Cardiac muscle cell (in vitro differentiated cells and primary cell): ENCODE measurements at regions not wholly inside any gene's neighbourhood (a gene's known extent, or its start where the extent isn't known, plus 50 kb on each side); places are given as distances from the start of the nearest gene placed in this dataset.
"Not testable (repeated sequence)": the region's sequence is repeated elsewhere in the genome, so short reads cannot be mapped to it uniquely, and the experiment has no call there.

Source experiments
- DNase-seq, 2 donors: peaks; one replicate each; pipeline versions ENCODE4 v3.0.0 to v3.0.0-alpha.2; 2010 to 2017; ENCODE audit warnings: low read depth in 1 of 2, low spot score in 1 of 2
- H3K27ac ChIP-seq: fragments of 200-600 bp; sonication (generic); 2 replicates; pipeline ENCODE4 v1.5.1; 2016
- H3K27me3 ChIP-seq: fragments of 200-600 bp; sonication (generic); 2 replicates; pipeline ENCODE4 v1.6.0; 2016; ENCODE audit warnings: control low read depth
- H3K36me3 ChIP-seq: fragments of 200-600 bp; sonication (generic); 2 replicates; pipeline ENCODE4 v1.5.1; 2016; ENCODE audit warnings: control low read depth
- H3K4me1 ChIP-seq: fragments of 200-600 bp; sonication (generic); 2 replicates; pipeline ENCODE4 v1.8.1; 2017; ENCODE audit warnings: low read depth, mild to moderate bottlenecking, mixed run types
- H3K4me3 ChIP-seq: fragments of 200-600 bp; sonication (generic); 2 replicates; pipeline ENCODE4 v1.5.1; 2016; ENCODE audit warnings: mild to moderate bottlenecking
- H3K9me3 ChIP-seq: fragments of 200-600 bp; sonication (generic); 2 replicates; pipeline ENCODE4 v1.5.1; 2017; ENCODE audit warnings: low read depth, mild to moderate bottlenecking, control low read depth
- TF ChIP-seq, protein P1 (sequence below): IDR thresholded peaks from 2 replicates; pipeline ENCODE4 v1.5.1; 2012; ENCODE audit warnings: low read depth, mild to moderate bottlenecking, low read length

DNA sequence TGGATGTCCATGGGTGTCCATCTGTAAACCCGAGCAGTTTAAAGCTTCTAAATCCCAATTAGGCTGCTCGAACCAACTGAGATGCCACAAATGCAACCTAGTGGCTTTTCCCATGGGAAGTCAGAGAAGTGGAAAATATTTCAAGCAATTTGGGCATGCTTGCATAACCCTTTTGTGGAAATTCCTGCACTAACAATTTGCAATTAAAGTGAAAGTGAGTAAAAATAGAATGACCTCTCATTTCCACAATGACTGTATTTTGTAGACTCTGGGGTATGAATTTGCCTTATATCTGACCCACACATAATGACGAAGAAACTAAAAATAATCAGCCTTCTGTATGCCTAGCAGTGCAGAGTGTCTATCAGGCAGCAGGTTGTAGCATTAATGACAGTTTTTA, 91.8 kb upstream of the TSC22D1 start:
- no peaks in the 10 kb centered on the region for H3K36me3 ChIP-seq
- H3K27me3 ChIP-seq, result no peaks in the 10 kb centered on the region
- DNase-seq, result peak in 1 of 2 donors; percentile 73
- H3K27ac ChIP-seq, result no peak overlapping the region
- no peak overlapping the region for H3K4me3 ChIP-seq
- H3K4me1 ChIP-seq, result no peaks in the 10 kb centered on the region
- TF ChIP-seq, protein P1, sequence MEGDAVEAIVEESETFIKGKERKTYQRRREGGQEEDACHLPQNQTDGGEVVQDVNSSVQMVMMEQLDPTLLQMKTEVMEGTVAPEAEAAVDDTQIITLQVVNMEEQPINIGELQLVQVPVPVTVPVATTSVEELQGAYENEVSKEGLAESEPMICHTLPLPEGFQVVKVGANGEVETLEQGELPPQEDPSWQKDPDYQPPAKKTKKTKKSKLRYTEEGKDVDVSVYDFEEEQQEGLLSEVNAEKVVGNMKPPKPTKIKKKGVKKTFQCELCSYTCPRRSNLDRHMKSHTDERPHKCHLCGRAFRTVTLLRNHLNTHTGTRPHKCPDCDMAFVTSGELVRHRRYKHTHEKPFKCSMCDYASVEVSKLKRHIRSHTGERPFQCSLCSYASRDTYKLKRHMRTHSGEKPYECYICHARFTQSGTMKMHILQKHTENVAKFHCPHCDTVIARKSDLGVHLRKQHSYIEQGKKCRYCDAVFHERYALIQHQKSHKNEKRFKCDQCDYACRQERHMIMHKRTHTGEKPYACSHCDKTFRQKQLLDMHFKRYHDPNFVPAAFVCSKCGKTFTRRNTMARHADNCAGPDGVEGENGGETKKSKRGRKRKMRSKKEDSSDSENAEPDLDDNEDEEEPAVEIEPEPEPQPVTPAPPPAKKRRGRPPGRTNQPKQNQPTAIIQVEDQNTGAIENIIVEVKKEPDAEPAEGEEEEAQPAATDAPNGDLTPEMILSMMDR, result no peak
- H3K9me3 ChIP-seq, result no peaks in the 10 kb centered on the region

DNA sequence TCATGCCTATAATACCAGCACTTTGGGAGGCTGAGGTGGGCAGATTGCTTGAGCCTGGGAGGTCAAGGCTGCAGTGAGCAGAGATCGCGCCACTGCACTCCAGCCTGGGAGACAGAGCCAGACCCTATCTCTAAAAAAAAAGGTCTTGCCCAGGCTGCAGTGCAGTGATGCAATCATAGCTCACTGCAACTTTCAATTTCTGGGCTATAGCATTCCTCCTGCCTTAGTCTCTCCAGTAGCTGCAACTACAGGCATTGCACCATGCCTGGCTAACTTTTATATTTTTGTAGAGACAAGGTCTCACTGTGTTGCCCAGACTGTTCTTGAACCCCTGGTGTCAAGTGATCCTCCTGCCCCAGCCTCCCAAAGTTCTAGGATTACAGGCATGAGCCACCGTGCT, 90.4 kb upstream of the TSC22D1 start:
- not testable (repeated sequence) for H3K4me3 ChIP-seq, H3K36me3 ChIP-seq, H3K27ac ChIP-seq, H3K4me1 ChIP-seq, H3K27me3 ChIP-seq, H3K9me3 ChIP-seq
- DNase-seq, result peak in 1 of 2 donors; percentile 77

DNA sequence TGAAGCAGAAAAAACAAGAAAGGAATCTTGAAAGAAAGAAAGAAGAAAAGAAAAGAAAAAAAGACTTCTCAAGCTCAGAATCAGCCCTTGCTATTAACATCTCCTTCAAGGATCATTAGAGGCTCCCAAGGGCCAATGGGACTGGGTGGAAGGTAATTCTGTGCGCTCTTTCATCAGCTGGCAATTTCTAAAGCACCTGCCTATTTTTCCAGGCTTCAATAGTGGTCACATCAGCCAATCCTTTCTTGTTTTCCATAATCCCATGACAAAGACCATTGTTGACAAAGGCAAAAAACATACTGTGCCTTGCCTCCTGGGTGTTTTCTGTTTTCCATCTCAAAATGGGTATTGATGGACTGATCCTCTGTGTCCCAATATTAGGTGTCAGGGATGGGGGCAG, 88.2 kb upstream of the TSC22D1 start:
- no peak for DNase-seq
- Histone ChIP-seq H3K4me1 (no peaks in the 10 kb centered on the region), H3K27ac (no peak overlapping the region), H3K27me3 (no peaks in the 10 kb centered on the region), H3K36me3 (no peaks in the 10 kb centered on the region), H3K9me3 (no peaks in the 10 kb centered on the region), H3K4me3 (no peak overlapping the region)
- TF ChIP-seq, protein P1, result no peak

DNA sequence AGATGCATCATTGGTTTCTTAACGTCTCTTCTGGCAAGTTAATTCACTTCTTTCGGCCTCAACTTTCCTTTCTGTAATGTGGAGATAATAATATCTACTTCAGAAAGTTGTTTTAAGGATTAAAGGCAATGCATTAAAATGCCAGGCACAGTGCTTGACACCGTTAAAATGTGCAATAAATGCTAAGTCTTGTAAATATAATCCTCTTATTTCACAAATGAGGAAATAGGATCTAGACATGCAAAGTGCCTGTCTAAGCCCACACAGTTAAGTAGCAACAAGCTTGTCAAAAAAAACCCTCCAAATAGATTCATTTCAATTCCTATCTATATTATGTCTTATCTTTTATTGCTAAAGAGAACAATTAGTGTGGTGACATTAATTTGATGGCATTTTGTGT, 86.4 kb upstream of the TSC22D1 start:
- TF ChIP-seq, protein P1, result no peak

DNA sequence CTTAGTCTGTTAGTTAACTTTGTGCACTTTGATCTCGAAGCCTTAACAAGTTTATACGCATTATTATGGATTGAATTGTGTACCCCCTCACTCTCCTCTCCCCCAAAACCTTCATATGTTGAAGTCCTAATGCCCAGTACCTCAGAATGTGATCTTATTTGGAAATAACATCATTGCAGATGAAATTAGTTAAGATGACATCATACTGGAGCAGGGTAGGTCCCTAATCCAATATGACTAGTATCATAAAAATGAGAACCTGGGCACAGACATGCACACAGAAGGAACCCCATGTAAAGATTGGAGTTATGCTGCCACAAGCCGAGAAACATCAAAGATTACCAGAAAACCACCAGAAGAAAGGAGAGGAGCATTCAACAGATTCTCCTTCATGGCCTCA, 85.8 kb upstream of the TSC22D1 start:
- Histone ChIP-seq H3K9me3 (no peaks in the 10 kb centered on the region), H3K4me3 (no peak overlapping the region), H3K36me3 (no peaks in the 10 kb centered on the region), H3K4me1 (no peaks in the 10 kb centered on the region), H3K27me3 (no peaks in the 10 kb centered on the region), H3K27ac (no peak overlapping the region)
- TF ChIP-seq, protein P1, result no peak
- no peak for DNase-seq

More for the DNA sequence above, 86.4 kb upstream of the TSC22D1 start:
- Histone ChIP-seq H3K36me3 (no peaks in the 10 kb centered on the region), H3K9me3 (no peaks in the 10 kb centered on the region), H3K4me1 (no peaks in the 10 kb centered on the region), H3K27ac (no peak overlapping the region), H3K27me3 (no peaks in the 10 kb centered on the region), H3K4me3 (no peak overlapping the region)
- DNase-seq, result no peak

DNA sequence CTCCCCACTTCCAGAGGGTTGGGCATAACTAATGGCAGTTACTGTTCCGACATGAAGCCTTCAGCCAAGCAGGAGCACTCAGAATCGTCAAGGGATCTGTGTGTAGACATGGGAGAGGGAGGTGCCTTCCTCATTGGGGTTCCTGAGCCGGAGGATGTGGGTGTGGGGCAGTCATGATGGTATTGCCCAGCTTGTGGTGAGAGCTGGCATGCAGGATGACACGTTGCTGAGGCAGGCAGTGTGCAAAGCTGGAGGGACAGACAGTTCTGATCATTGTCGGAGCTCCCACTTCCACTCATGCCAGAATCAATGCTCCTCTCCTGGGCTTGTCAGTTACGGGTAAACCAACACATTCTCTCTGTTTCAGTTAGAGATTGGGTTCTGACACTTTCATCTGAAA, 83.9 kb upstream of the TSC22D1 start:
- no peak for DNase-seq

More for the DNA sequence above, 83.9 kb upstream of the TSC22D1 start:
- Histone ChIP-seq H3K27ac (no peak overlapping the region), H3K4me1 (no peaks in the 10 kb centered on the region), H3K36me3 (no peaks in the 10 kb centered on the region), H3K27me3 (no peaks in the 10 kb centered on the region), H3K4me3 (no peak overlapping the region), H3K9me3 (no peaks in the 10 kb centered on the region)
- TF ChIP-seq, protein P1, result no peak
